DOHH2 (cell line): ENCODE measurements at regions not wholly inside any gene's neighbourhood (a gene's known extent, or its start where the extent isn't known, plus 50 kb on each side); places are given as distances from the start of the nearest gene placed in this dataset.

ENCODE experiments used
- H3F3A ChIP-seq: fragments of 200-600 bp; sonication (generic), shearing (Covaris generic); 2 replicates; pipeline ENCODE4 v1.6.0; 2016; ENCODE audit warnings: antibody characterized with exemption, mild to moderate bottlenecking; ENCODE audit not compliant: control insufficient read depth, insufficient read depth
- H3K27ac ChIP-seq: fragments of 200-600 bp; sonication (generic); 2 replicates; pipeline ENCODE4 v1.5.1; 2014; ENCODE audit warnings: low read depth, mild to moderate bottlenecking, low read length, moderate library complexity
- H3K27me3 ChIP-seq: fragments of 200-600 bp; sonication (generic); 2 replicates; pipeline ENCODE4 v1.6.1; 2014; ENCODE audit warnings: mild to moderate bottlenecking, low read length, mixed read lengths; ENCODE audit not compliant: control insufficient read depth
- H3K36me3 ChIP-seq: fragments of 200-600 bp; sonication (generic); 2 replicates; pipeline ENCODE4 v1.6.1; 2014; ENCODE audit warnings: mild to moderate bottlenecking, low read length, moderate library complexity, mixed read lengths; ENCODE audit not compliant: control insufficient read depth
- H3K4me1 ChIP-seq: fragments of 200-600 bp; sonication (generic); 2 replicates; pipeline ENCODE4 v1.6.1; 2014; ENCODE audit warnings: mild to moderate bottlenecking, low read length, mixed read lengths; ENCODE audit not compliant: control insufficient read depth
- H3K4me2 ChIP-seq: fragments of 200-600 bp; sonication (generic); 2 replicates; pipeline ENCODE4 v1.6.0; 2014; ENCODE audit warnings: mild to moderate bottlenecking, low read length, moderate library complexity
- H3K4me3 ChIP-seq: fragments of 200-600 bp; sonication (generic); 2 replicates; pipeline ENCODE4 v1.5.1; 2014; ENCODE audit warnings: mild to moderate bottlenecking, low read length, mixed read lengths
- H3K79me2 ChIP-seq: fragments of 200-600 bp; sonication (generic); 2 replicates; pipeline ENCODE4 v1.6.1; 2014; ENCODE audit warnings: mild to moderate bottlenecking, low read length, mixed read lengths; ENCODE audit not compliant: control insufficient read depth
- H3K9me2 ChIP-seq: fragments of 200-600 bp; sonication (generic); replicated peaks from 2 replicates; pipeline ENCODE4 v1.6.1; 2014; ENCODE audit warnings: mild to moderate bottlenecking, low read length, mixed read lengths; ENCODE audit not compliant: control insufficient read depth
- H3K9me3 ChIP-seq: fragments of 200-600 bp; sonication (generic); 2 replicates; pipeline ENCODE4 v1.6.1; 2014; ENCODE audit warnings: antibody characterized with exemption, low read length, mixed read lengths; ENCODE audit not compliant: control insufficient read depth, insufficient read depth
- H4K20me1 ChIP-seq: fragments of 200-600 bp; sonication (generic); 2 replicates; pipeline ENCODE4 v1.6.0; 2014; ENCODE audit warnings: low read depth, mild to moderate bottlenecking, antibody characterized with exemption, low read length, moderate library complexity; ENCODE audit not compliant: control insufficient read depth, insufficient read depth
- CTCF ChIP-seq: fragments of 200-600 bp; sonication (generic); IDR thresholded peaks from one replicate; pipeline ENCODE4 v1.5.1; 2014; ENCODE audit warnings: antibody characterized with exemption, mild to moderate bottlenecking, low read depth, low read length; ENCODE audit not compliant: poor library complexity, severe bottlenecking
- EZH2phosphoT487 ChIP-seq: fragments of 200-600 bp; sonication (generic); IDR thresholded peaks from 2 replicates; pipeline ENCODE4 v1.6.1; 2017; ENCODE audit warnings: borderline replicate concordance, mild to moderate bottlenecking, antibody characterized with exemption, low read length, moderate library complexity, mixed read lengths

DNA sequence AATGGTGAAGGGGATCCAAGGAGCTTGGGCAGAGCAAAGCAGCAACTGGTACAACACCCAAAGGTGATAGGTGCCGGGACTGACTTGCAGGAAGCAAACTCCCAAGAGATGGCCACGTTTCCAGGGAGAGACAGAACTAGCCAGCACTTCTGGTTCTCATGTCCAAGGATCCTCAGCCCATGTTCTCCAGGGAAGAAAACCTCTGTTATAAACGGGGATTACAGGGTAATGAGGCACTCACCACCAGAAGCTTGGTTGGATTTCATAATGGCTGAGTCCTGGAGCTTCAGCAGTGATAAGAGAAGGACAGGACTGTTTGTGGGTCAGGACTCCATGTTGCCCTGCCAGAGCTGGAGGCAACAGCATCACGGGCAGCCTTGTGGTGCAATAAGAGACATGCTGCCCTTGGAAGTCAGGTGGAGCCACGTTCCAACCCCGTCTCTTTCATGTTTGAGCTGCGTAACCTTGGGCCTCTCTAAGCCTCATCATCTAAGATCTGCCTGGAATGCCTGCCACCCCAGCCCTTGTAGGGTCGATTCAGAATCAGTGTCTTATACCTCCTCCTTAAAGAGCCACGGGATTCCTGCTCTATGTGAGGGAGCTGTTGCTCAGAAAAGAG, 181.0 kb downstream of the ABHD5 start:
- no peak overlapping the region for H3K27ac ChIP-seq
- H3K9me3 ChIP-seq: no peaks in the 10 kb centered on the region
- peaks cover 5% of the 10 kb centered on the region; the same call in 1 of the 2 replicates for H3K4me1 ChIP-seq
- no peak overlapping the region for H3K4me3 ChIP-seq
- H3F3A ChIP-seq: no peaks in the 10 kb centered on the region
- no peak for TF ChIP-seq CTCF
- no peak for TF ChIP-seq EZH2phosphoT487
- H3K36me3 ChIP-seq: no peaks in the 10 kb centered on the region
- no peak overlapping the region for H3K4me2 ChIP-seq
- no peaks in the 10 kb centered on the region for H4K20me1 ChIP-seq
- H3K9me2 ChIP-seq: no peaks in the 10 kb centered on the region
- H3K27me3 ChIP-seq: peaks cover 21% of the 10 kb centered on the region
- H3K79me2 ChIP-seq: no peaks in the 10 kb centered on the region

DNA sequence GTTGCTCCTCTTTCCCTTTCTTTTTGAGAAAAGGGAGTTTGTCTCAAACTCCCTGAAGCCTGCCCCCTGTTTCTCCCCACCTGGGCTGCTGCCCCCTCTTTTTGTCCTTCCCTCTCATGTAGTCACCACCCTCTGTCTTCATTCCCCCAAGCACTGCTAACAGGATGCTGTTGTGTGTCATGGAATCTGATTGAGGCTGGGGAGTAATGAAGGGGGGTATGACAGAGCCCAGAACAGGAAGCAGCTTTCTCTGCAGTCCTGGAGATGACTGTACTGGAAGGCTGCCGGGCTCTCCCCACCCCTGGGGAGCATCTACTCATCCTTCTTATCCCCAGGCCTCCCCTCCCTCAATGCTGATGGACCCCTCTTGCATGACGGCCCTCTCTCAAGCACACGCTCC, 181.6 kb downstream of the ABHD5 start:
- Histone ChIP-seq H3F3A (no peaks in the 10 kb centered on the region), H3K4me1 (peaks cover 7% of the 10 kb centered on the region; the same call in 1 of the 2 replicates), H3K4me3 (no peak overlapping the region), H3K27me3 (peaks cover 21% of the 10 kb centered on the region), H3K36me3 (no peaks in the 10 kb centered on the region), H4K20me1 (no peaks in the 10 kb centered on the region), H3K9me2 (no peaks in the 10 kb centered on the region), H3K79me2 (no peaks in the 10 kb centered on the region), H3K9me3 (no peaks in the 10 kb centered on the region), H3K4me2 (no peak overlapping the region), H3K27ac (no peak overlapping the region)
- TF ChIP-seq EZH2phosphoT487 (no peak), CTCF (no peak)

- H3K4me1 ChIP-seq: peaks cover 8% of the 10 kb centered on the region; the same call in 1 of the 2 replicates
Measured at GRCh38 chr3:43872901-43873300, 182.2 kb downstream of the ABHD5 start.

More at GRCh38 chr3:43872901-43873300, 182.2 kb downstream of the ABHD5 start:
- Histone ChIP-seq H3K79me2 (no peaks in the 10 kb centered on the region), H3K9me2 (no peaks in the 10 kb centered on the region), H3K27ac (no peak overlapping the region), H3K4me2 (no peak overlapping the region), H3F3A (no peaks in the 10 kb centered on the region), H4K20me1 (no peaks in the 10 kb centered on the region), H3K27me3 (peaks cover 21% of the 10 kb centered on the region), H3K36me3 (no peaks in the 10 kb centered on the region), H3K4me3 (no peak overlapping the region), H3K9me3 (no peaks in the 10 kb centered on the region)
- no peak for TF ChIP-seq EZH2phosphoT487
- TF ChIP-seq CTCF: no peak
